ENCODE measurements at regions not wholly inside any gene's neighbourhood (a gene's known extent, or its start where the extent isn't known, plus 50 kb on each side); places are given as distances from the start of the nearest gene placed in this dataset.

DNA sequence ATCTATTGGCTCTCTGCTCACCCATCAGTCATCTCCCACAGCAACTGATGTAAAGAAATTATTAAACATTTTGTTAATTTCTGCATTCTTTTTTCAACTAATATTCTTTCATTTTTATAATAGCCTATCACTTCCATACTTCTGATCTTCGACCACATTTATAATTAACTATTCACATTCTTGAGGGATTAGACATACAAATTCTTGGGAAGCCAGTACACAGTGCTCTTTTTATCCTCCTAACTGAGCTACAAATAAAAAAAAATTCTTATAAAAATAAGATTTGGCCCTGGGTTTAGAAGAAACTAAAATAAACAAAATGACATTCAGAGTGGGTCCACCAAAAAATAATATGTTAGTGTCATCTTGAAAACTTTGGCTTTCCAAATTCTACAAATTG, 103.7 kb upstream of the ITGA1 start:
- H3K4me3 ChIP-seq = no peak overlapping the region
- no peak overlapping the region for H3K27ac ChIP-seq
- TF ChIP-seq POLR2A (IDR thresholded peaks at IDR 0.05) = no peak
- no peak for TF ChIP-seq POLR2AphosphoS5 (IDR thresholded peaks at IDR 0.05)
- TF ChIP-seq, protein P1, sequence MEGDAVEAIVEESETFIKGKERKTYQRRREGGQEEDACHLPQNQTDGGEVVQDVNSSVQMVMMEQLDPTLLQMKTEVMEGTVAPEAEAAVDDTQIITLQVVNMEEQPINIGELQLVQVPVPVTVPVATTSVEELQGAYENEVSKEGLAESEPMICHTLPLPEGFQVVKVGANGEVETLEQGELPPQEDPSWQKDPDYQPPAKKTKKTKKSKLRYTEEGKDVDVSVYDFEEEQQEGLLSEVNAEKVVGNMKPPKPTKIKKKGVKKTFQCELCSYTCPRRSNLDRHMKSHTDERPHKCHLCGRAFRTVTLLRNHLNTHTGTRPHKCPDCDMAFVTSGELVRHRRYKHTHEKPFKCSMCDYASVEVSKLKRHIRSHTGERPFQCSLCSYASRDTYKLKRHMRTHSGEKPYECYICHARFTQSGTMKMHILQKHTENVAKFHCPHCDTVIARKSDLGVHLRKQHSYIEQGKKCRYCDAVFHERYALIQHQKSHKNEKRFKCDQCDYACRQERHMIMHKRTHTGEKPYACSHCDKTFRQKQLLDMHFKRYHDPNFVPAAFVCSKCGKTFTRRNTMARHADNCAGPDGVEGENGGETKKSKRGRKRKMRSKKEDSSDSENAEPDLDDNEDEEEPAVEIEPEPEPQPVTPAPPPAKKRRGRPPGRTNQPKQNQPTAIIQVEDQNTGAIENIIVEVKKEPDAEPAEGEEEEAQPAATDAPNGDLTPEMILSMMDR (IDR thresholded peaks at IDR 0.05) = no peak
- intact Hi-C loops (cut with DNase I; ENCODE audit: low total_unique reads) = no loop called here
- H3K9me3 ChIP-seq = no peaks in the 10 kb centered on the region
- no peaks in the 10 kb centered on the region for H3K4me1 ChIP-seq
- no peak for DNase-seq (ENCODE audit: low spot score in 2 of 2)
- no peaks in the 10 kb centered on the region for H3K36me3 ChIP-seq
- H3K27me3 ChIP-seq = no peaks in the 10 kb centered on the region

DNA sequence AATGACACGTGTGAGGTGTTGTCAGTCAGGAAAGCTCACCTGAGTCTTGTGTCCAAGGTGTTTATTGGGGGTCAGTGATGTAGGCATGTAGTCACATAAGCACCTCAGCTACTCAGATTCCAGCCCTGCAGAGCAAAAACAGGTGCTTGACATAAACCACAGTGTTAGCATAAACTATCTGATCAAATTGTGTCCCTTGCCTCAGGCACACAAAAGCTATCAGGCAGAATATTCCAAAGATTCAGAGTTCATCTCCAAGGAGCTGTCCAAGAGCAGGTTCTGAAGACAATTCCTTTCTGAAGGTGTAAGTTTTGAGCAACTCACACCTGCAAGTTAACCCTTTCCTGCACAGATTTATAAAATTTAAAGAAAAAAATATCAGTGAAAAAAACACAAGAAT, 102.2 kb upstream of the ITGA1 start:
- Histone ChIP-seq H3K27ac (no peak overlapping the region), H3K27me3 (no peaks in the 10 kb centered on the region), H3K36me3 (no peaks in the 10 kb centered on the region), H3K9me3 (no peaks in the 10 kb centered on the region), H3K4me3 (no peak overlapping the region), H3K4me1 (no peaks in the 10 kb centered on the region)
- intact Hi-C loops (cut with DNase I; ENCODE audit: low total_unique reads) = no loop called here
- DNase-seq (ENCODE audit: low spot score in 2 of 2) = no peak
- TF ChIP-seq POLR2A (IDR thresholded peaks at IDR 0.05) = no peak
- TF ChIP-seq POLR2AphosphoS5 (IDR thresholded peaks at IDR 0.05) = no peak
- TF ChIP-seq, protein P1 (IDR thresholded peaks at IDR 0.05) = no peak

DNA sequence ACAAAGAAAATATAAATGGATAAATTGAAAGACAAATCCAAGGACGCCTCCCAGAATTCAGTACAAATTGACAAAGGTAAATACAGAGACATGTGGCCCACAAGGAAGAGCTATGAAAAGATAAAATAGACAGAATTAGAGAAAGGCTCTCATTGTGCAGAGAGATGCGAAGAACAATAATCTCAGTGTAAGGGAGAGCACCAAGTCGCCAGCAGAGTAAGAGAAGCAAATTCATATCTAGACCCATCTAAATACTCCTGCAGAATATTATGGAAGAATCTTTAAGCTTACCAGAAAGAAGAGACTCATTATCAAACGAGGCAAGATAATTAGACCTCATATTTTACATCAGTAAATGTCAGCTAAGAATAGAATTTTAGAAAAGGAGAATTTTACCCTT, 101.7 kb upstream of the ITGA1 start:
- Histone ChIP-seq H3K4me1 (no peaks in the 10 kb centered on the region), H3K27me3 (no peaks in the 10 kb centered on the region), H3K27ac (no peak overlapping the region), H3K4me3 (no peak overlapping the region), H3K9me3 (no peaks in the 10 kb centered on the region), H3K36me3 (no peaks in the 10 kb centered on the region)
- TF ChIP-seq POLR2A (IDR thresholded peaks at IDR 0.05) (no peak), POLR2AphosphoS5 (IDR thresholded peaks at IDR 0.05) (no peak)
- TF ChIP-seq, protein P1 (IDR thresholded peaks at IDR 0.05) = no peak
- intact Hi-C loops (cut with DNase I; ENCODE audit: low total_unique reads) = no loop called here
- DNase-seq (ENCODE audit: low spot score in 2 of 2) = no peak

- intact Hi-C loops (cut with DNase I; ENCODE audit: low total_unique reads) = no loop called here
- H3K4me3 ChIP-seq = no peak overlapping the region
- no peak for DNase-seq (ENCODE audit: low spot score in 2 of 2)
- no peaks in the 10 kb centered on the region for H3K4me1 ChIP-seq
- TF ChIP-seq POLR2AphosphoS5 (IDR thresholded peaks at IDR 0.05) (no peak), POLR2A (IDR thresholded peaks at IDR 0.05) (no peak)
- TF ChIP-seq, protein P1 (IDR thresholded peaks at IDR 0.05) = no peak
- no peaks in the 10 kb centered on the region for H3K27me3 ChIP-seq
- no peaks in the 10 kb centered on the region for H3K36me3 ChIP-seq
- no peak overlapping the region for H3K27ac ChIP-seq
- no peaks in the 10 kb centered on the region for H3K9me3 ChIP-seq
Observed at GRCh38 chr5:52690236-52690768, 97.4 kb upstream of the ITGA1 start.

GRCh38 chr5:52692039-52692438, 95.7 kb upstream of the ITGA1 start:
- H3K27me3 ChIP-seq = no peaks in the 10 kb centered on the region
- no peak overlapping the region for H3K4me3 ChIP-seq
- H3K9me3 ChIP-seq = no peaks in the 10 kb centered on the region
- no peaks in the 10 kb centered on the region for H3K36me3 ChIP-seq
- H3K27ac ChIP-seq = no peak overlapping the region
- intact Hi-C loops (cut with DNase I; ENCODE audit: low total_unique reads) = no loop called here
- no peaks in the 10 kb centered on the region for H3K4me1 ChIP-seq
- TF ChIP-seq, protein P1 (IDR thresholded peaks at IDR 0.05) = no peak
- TF ChIP-seq POLR2AphosphoS5 (IDR thresholded peaks at IDR 0.05) (no peak), POLR2A (IDR thresholded peaks at IDR 0.05) (no peak)
- DNase-seq (ENCODE audit: low spot score in 2 of 2) = no peak
